ENCODE measurements at regions not wholly inside any gene's neighbourhood (a gene's known extent, or its start where the extent isn't known, plus 50 kb on each side); places are given as distances from the start of the nearest gene placed in this dataset.

- H3K4me3 ChIP-seq (ENCODE audit: low read depth, low read length) = no peak overlapping the region
- TF ChIP-seq POLR2A (IDR thresholded peaks at IDR 0.05; ENCODE audit: extremely low read depth, insufficient read length) = no peak
- no peak for TF ChIP-seq CTCF (IDR thresholded peaks at IDR 0.05; ENCODE audit: low read depth, low read length)
- no peak for TF ChIP-seq MYC (IDR thresholded peaks at IDR 0.05; ENCODE audit: low read depth, low read length)
- no peak for TF ChIP-seq MAX (IDR thresholded peaks at IDR 0.05; ENCODE audit: low read depth, low read length)
- DNase-seq (ENCODE audit: low read depth) = no peak
Observed at GRCh38 chr2:126367361-126367760, 288.6 kb upstream of the GYPC start.

- H3K4me3 ChIP-seq (ENCODE audit: low read depth, low read length) = no peak overlapping the region
- no peak for TF ChIP-seq POLR2A (IDR thresholded peaks at IDR 0.05; ENCODE audit: extremely low read depth, insufficient read length)
- TF ChIP-seq MYC (IDR thresholded peaks at IDR 0.05; ENCODE audit: low read depth, low read length) = no peak
- TF ChIP-seq CTCF (IDR thresholded peaks at IDR 0.05; ENCODE audit: low read depth, low read length) = no peak
- TF ChIP-seq MAX (IDR thresholded peaks at IDR 0.05; ENCODE audit: low read depth, low read length) = no peak
- DNase-seq (ENCODE audit: low read depth) = no peak
Observed at GRCh38 chr2:126368758-126369157, 287.2 kb upstream of the GYPC start.

GRCh38 chr2:126370201-126370600, 285.8 kb upstream of the GYPC start:
- H3K4me3 ChIP-seq (ENCODE audit: low read depth, low read length) = no peak overlapping the region
- TF ChIP-seq POLR2A (IDR thresholded peaks at IDR 0.05; ENCODE audit: extremely low read depth, insufficient read length) = no peak
- TF ChIP-seq MYC (IDR thresholded peaks at IDR 0.05; ENCODE audit: low read depth, low read length) = no peak
- no peak for TF ChIP-seq CTCF (IDR thresholded peaks at IDR 0.05; ENCODE audit: low read depth, low read length)
- TF ChIP-seq MAX (IDR thresholded peaks at IDR 0.05; ENCODE audit: low read depth, low read length) = no peak
- DNase-seq (ENCODE audit: low read depth) = no peak

- H3K4me3 ChIP-seq (ENCODE audit: low read depth, low read length) = no peak overlapping the region
- no peak for DNase-seq (ENCODE audit: low read depth)
- no peak for TF ChIP-seq MAX (IDR thresholded peaks at IDR 0.05; ENCODE audit: low read depth, low read length)
- TF ChIP-seq POLR2A (IDR thresholded peaks at IDR 0.05; ENCODE audit: extremely low read depth, insufficient read length) = no peak
- TF ChIP-seq CTCF (IDR thresholded peaks at IDR 0.05; ENCODE audit: low read depth, low read length) = no peak
- TF ChIP-seq MYC (IDR thresholded peaks at IDR 0.05; ENCODE audit: low read depth, low read length) = no peak
Observed at GRCh38 chr2:126372406-126372805, 283.6 kb upstream of the GYPC start.

GRCh38 chr2:126378176-126378575, 277.8 kb upstream of the GYPC start:
- no peak for DNase-seq (ENCODE audit: low read depth)
- no peak for TF ChIP-seq CTCF (IDR thresholded peaks at IDR 0.05; ENCODE audit: low read depth, low read length)
- TF ChIP-seq MAX (IDR thresholded peaks at IDR 0.05; ENCODE audit: low read depth, low read length) = no peak
- TF ChIP-seq MYC (IDR thresholded peaks at IDR 0.05; ENCODE audit: low read depth, low read length) = no peak
- no peak overlapping the region for H3K4me3 ChIP-seq (ENCODE audit: low read depth, low read length)

GRCh38 chr2:126381091-126381490, 274.9 kb upstream of the GYPC start:
- TF ChIP-seq MAX (IDR thresholded peaks at IDR 0.05; ENCODE audit: low read depth, low read length) (no peak), CTCF (IDR thresholded peaks at IDR 0.05; ENCODE audit: low read depth, low read length) (no peak), MYC (IDR thresholded peaks at IDR 0.05; ENCODE audit: low read depth, low read length) (no peak), POLR2A (IDR thresholded peaks at IDR 0.05; ENCODE audit: extremely low read depth, insufficient read length) (no peak)
- no peak for DNase-seq (ENCODE audit: low read depth)
- no peak overlapping the region for H3K4me3 ChIP-seq (ENCODE audit: low read depth, low read length)

All from NB4 (cell line).